HEK293T (cell line): ENCODE measurements at regions not wholly inside any gene's neighbourhood (a gene's known extent, or its start where the extent isn't known, plus 50 kb on each side); places are given as distances from the start of the nearest gene placed in this dataset.

Experiments
- CTCF ChIA-PET: fragments of 350-600 bp; formaldehyde crosslinking; extraction: SDS; loops from one replicate; lab custom pipeline; 2021; ENCODE audit warnings: antibody characterized with exemption, inconsistent platforms; lab: Yijun Ruan, JAX
- POLR2A ChIA-PET: fragments of 350-600 bp; formaldehyde crosslinking; extraction: SDS; loops from one replicate; lab custom pipeline; 2020; ENCODE audit warnings: antibody characterized with exemption, inconsistent platforms; lab: Yijun Ruan, JAX
- DNase-seq: peaks from one replicate; pipeline ENCODE4 v3.0.0; 2012; ENCODE audit warnings: mixed read lengths; ENCODE audit errors: extremely low spot score
- ARNT ChIP-seq: fragments of 450-650 bp; IDR thresholded peaks from 2 replicates; pipeline ENCODE4 v1.6.1; 2017; ENCODE audit warnings: mild to moderate bottlenecking
- BHLHE40 ChIP-seq: fragments of 450-650 bp; IDR thresholded peaks from 2 replicates; pipeline ENCODE4 v1.6.1; 2016; ENCODE audit warnings: mild to moderate bottlenecking, moderate library complexity, borderline replicate concordance
- CTBP1 ChIP-seq: fragments of 450-650 bp; IDR thresholded peaks from 2 replicates; pipeline ENCODE4 v1.6.1; 2016; ENCODE audit warnings: borderline replicate concordance
- ELF4 ChIP-seq: fragments of 450-650 bp; IDR thresholded peaks from 2 replicates; pipeline ENCODE4 v1.6.1; 2017; ENCODE audit warnings: antibody characterized with exemption
- FOXA1 ChIP-seq: fragments of 450-650 bp; IDR thresholded peaks from 2 replicates; pipeline ENCODE4 v1.6.1; 2016; ENCODE audit warnings: mild to moderate bottlenecking
- FOXK2 ChIP-seq: fragments of 450-650 bp; IDR thresholded peaks from 2 replicates; pipeline ENCODE4 v1.6.1; 2016; ENCODE audit warnings: mild to moderate bottlenecking
- FOXM1 ChIP-seq: fragments of 450-650 bp; IDR thresholded peaks from 2 replicates; pipeline ENCODE4 v1.6.1; 2017; ENCODE audit warnings: mild to moderate bottlenecking, borderline replicate concordance
- HDGF ChIP-seq: fragments of 450-650 bp; IDR thresholded peaks from 2 replicates; pipeline ENCODE4 v1.6.1; 2017; ENCODE audit warnings: antibody characterized with exemption, borderline replicate concordance
- L3MBTL2 ChIP-seq: fragments of 450-650 bp; conservative IDR thresholded peaks from 2 replicates; pipeline ENCODE4 v1.6.1; 2016; ENCODE audit warnings: mild to moderate bottlenecking
- LEF1 ChIP-seq: fragments of 450-650 bp; IDR thresholded peaks from 2 replicates; pipeline ENCODE4 v1.6.1; 2017; ENCODE audit warnings: mild to moderate bottlenecking, borderline replicate concordance
- NFRKB ChIP-seq: fragments of 450-650 bp; IDR thresholded peaks from 2 replicates; pipeline ENCODE4 v1.6.1; 2016; ENCODE audit warnings: mild to moderate bottlenecking, moderate library complexity
- PKNOX1 ChIP-seq: fragments of 450-650 bp; IDR thresholded peaks from 2 replicates; pipeline ENCODE4 v1.6.1; 2016
- SP1 ChIP-seq: fragments of 450-650 bp; IDR thresholded peaks from 2 replicates; pipeline ENCODE4 v1.6.1; 2017
- SUZ12 ChIP-seq: fragments of 450-650 bp; IDR thresholded peaks from 2 replicates; pipeline ENCODE4 v1.6.1; 2016; ENCODE audit warnings: mild to moderate bottlenecking
- TARDBP ChIP-seq: fragments of 450-650 bp; IDR thresholded peaks from 2 replicates; pipeline ENCODE4 v1.6.1; 2016
- ZNF384 ChIP-seq: fragments of 450-650 bp; IDR thresholded peaks from 2 replicates; pipeline ENCODE4 v1.6.1; 2016

- POLR2A ChIA-PET, result no interaction called here
- CTCF ChIA-PET, result no interaction called here
- TF ChIP-seq ZNF384 (no peak), FOXK2 (no peak), FOXA1 (no peak), L3MBTL2 (no peak), TARDBP (no peak), HDGF (no peak), PKNOX1 (no peak), CTBP1 (no peak), NFRKB (no peak), BHLHE40 (no peak), ELF4 (no peak), LEF1 (no peak), ARNT (no peak), SUZ12 (no peak), FOXM1 (no peak), SP1 (no peak)
- DNase-seq, result no peak
Measured at GRCh38 chr2:236399409-236399808, 135.2 kb upstream of the ASB18 start.

- ChIA-PET CTCF (no interaction called here), POLR2A (no interaction called here)
- TF ChIP-seq ELF4 (no peak), L3MBTL2 (no peak), HDGF (no peak), ZNF384 (no peak), NFRKB (no peak), PKNOX1 (no peak), FOXA1 (no peak), SUZ12 (no peak), ARNT (no peak)
Measured at GRCh38 chr2:236400046-236400574, 135.9 kb upstream of the ASB18 start.

GRCh38 chr2:236400594-236401360 lies 136.6 kb upstream of the ASB18 start:
- TF ChIP-seq ARNT, result no peak
- TF ChIP-seq BHLHE40, result no peak
- TF ChIP-seq L3MBTL2, result no peak
- TF ChIP-seq TARDBP, result no peak
- no peak for TF ChIP-seq ZNF384
- TF ChIP-seq PKNOX1, result no peak
- no peak for TF ChIP-seq HDGF
- no peak for TF ChIP-seq NFRKB
- no peak for TF ChIP-seq SP1
- TF ChIP-seq SUZ12, result no peak
- TF ChIP-seq ELF4, result no peak
- TF ChIP-seq FOXA1, result no peak
- TF ChIP-seq FOXK2, result no peak
- no peak for TF ChIP-seq LEF1
- TF ChIP-seq CTBP1, result no peak
- no peak for TF ChIP-seq FOXM1
- ChIA-PET POLR2A (no interaction called here), CTCF (no interaction called here)
- no peak for DNase-seq

More at GRCh38 chr2:236400046-236400574, 135.9 kb upstream of the ASB18 start:
- DNase-seq, result no peak

- ChIA-PET POLR2A (no interaction called here), CTCF (no interaction called here)
- no peak for DNase-seq
- TF ChIP-seq FOXM1 (no peak), ZNF384 (no peak), ELF4 (no peak), HDGF (no peak)
Measured at GRCh38 chr2:236402033-236402790, 138.0 kb upstream of the ASB18 start.

GRCh38 chr2:236403125-236403524 lies 138.9 kb upstream of the ASB18 start:
- no peak for DNase-seq
- TF ChIP-seq FOXK2 (no peak), LEF1 (no peak), SUZ12 (no peak), TARDBP (no peak)
- ChIA-PET POLR2A (no interaction called here), CTCF (no interaction called here)

- no peak for DNase-seq
- TF ChIP-seq TARDBP (no peak), FOXM1 (no peak), CTBP1 (no peak), ELF4 (no peak), SUZ12 (no peak), BHLHE40 (no peak), HDGF (no peak), FOXK2 (no peak), L3MBTL2 (no peak)
- ChIA-PET CTCF (no interaction called here), POLR2A (no interaction called here)
Measured at GRCh38 chr2:236403811-236404210, 139.6 kb upstream of the ASB18 start.
